C4-2B (cell line): ENCODE measurements at regions not wholly inside any gene's neighbourhood (a gene's known extent, or its start where the extent isn't known, plus 50 kb on each side); places are given as distances from the start of the nearest gene placed in this dataset.

Source experiments
- ZFX ChIP-seq: fragments of 450-650 bp; IDR thresholded peaks from 2 replicates; pipeline ENCODE4 v1.6.1; 2017
- TF ChIP-seq, protein P1 (sequence below): fragments of 450-650 bp; conservative IDR thresholded peaks from 2 replicates; pipeline ENCODE4 v1.5.1; 2017; ENCODE audit warnings: mild to moderate bottlenecking

DNA sequence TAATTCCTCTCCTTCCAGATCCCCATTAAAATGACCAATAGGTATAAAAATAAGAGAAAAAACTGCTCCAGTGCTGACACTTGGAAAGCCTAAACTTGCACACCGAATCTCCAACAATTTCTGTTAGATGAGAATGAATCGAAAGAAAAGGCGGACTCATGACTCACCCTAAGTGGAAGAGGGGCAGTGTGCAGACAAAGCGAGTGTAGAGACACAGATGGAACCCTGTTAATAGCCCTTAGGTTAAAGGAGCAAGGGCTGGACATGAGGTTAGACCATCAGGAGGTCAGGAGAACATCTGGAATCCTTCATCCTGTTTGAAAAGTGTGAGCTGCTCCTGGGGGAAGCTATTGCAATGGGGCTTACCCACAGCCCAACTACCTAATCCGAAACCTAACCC is 103.4 kb upstream of the GLI3 start:
- TF ChIP-seq, protein P1, sequence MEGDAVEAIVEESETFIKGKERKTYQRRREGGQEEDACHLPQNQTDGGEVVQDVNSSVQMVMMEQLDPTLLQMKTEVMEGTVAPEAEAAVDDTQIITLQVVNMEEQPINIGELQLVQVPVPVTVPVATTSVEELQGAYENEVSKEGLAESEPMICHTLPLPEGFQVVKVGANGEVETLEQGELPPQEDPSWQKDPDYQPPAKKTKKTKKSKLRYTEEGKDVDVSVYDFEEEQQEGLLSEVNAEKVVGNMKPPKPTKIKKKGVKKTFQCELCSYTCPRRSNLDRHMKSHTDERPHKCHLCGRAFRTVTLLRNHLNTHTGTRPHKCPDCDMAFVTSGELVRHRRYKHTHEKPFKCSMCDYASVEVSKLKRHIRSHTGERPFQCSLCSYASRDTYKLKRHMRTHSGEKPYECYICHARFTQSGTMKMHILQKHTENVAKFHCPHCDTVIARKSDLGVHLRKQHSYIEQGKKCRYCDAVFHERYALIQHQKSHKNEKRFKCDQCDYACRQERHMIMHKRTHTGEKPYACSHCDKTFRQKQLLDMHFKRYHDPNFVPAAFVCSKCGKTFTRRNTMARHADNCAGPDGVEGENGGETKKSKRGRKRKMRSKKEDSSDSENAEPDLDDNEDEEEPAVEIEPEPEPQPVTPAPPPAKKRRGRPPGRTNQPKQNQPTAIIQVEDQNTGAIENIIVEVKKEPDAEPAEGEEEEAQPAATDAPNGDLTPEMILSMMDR: no peak
- no peak for TF ChIP-seq ZFX
